ENCODE measurements at regions not wholly inside any gene's neighbourhood (a gene's known extent, or its start where the extent isn't known, plus 50 kb on each side); places are given as distances from the start of the nearest gene placed in this dataset.

GRCh38 chr4:115749404-115749803 is 636.0 kb upstream of the NDST4 start:
- no peak for TF ChIP-seq CTCF (conservative IDR thresholded peaks at IDR 0.05)

GRCh38 chr4:115740806-115741205 is 627.4 kb upstream of the NDST4 start:
- Mint-ChIP-seq H3K4me3 (no peak overlapping the region), H3K4me1 (peaks cover 4% of the 10 kb centered on the region), H3K9me3 (no peaks in the 10 kb centered on the region), H3K27me3 (ENCODE audit: insufficient read depth) (no peaks in the 10 kb centered on the region), H3K27ac (no peak overlapping the region), H3K36me3 (ENCODE audit: low read depth) (no peaks in the 10 kb centered on the region)
- no peak for DNase-seq
- H3K4me3 ChIP-seq (ENCODE audit: low read length) = no peak overlapping the region
- no peaks in the 10 kb centered on the region for H3K4me1 ChIP-seq (ENCODE audit: control insufficient read depth, insufficient read depth, low read length)
- 96% methylated on average over 1 of the region's 1 CpG; no CpG with 5 or more reads in 1 of the 2 experiments for WGBS, 2 experiments (ENCODE audit: insufficient coverage in 1 of 2, insufficient read length in 1 of 2)
- TF ChIP-seq CTCF (conservative IDR thresholded peaks at IDR 0.05) = no peak
- H3K9me3 ChIP-seq (ENCODE audit: control insufficient read depth, low read length) = no peaks in the 10 kb centered on the region
- no peak overlapping the region for H3K9ac ChIP-seq (ENCODE audit: extremely low read depth, low read length, poor library complexity, severe bottlenecking)
- no peak overlapping the region for H3K27ac ChIP-seq (ENCODE audit: low read depth, low read length)
- H3K36me3 ChIP-seq (ENCODE audit: control insufficient read depth, insufficient read depth, low read length) = no peaks in the 10 kb centered on the region
- H3K27me3 ChIP-seq (ENCODE audit: control insufficient read depth, insufficient read depth, low read length, poor library complexity, severe bottlenecking) = no peaks in the 10 kb centered on the region

More at GRCh38 chr4:115749404-115749803, 636.0 kb upstream of the NDST4 start:
- H3K9ac ChIP-seq (ENCODE audit: extremely low read depth, low read length, poor library complexity, severe bottlenecking) = no peak overlapping the region
- Mint-ChIP-seq H3K27me3 (ENCODE audit: insufficient read depth) (no peaks in the 10 kb centered on the region), H3K9me3 (peaks cover 10% of the 10 kb centered on the region), H3K4me3 (no peak overlapping the region), H3K27ac (no peak overlapping the region), H3K4me1 (no peaks in the 10 kb centered on the region), H3K36me3 (ENCODE audit: low read depth) (no peaks in the 10 kb centered on the region)
- no peaks in the 10 kb centered on the region for H3K27me3 ChIP-seq (ENCODE audit: control insufficient read depth, insufficient read depth, low read length, poor library complexity, severe bottlenecking)
- no peaks in the 10 kb centered on the region for H3K36me3 ChIP-seq (ENCODE audit: control insufficient read depth, insufficient read depth, low read length)
- no peak overlapping the region for H3K27ac ChIP-seq (ENCODE audit: low read depth, low read length)
- H3K4me1 ChIP-seq (ENCODE audit: control insufficient read depth, insufficient read depth, low read length) = no peaks in the 10 kb centered on the region
- DNase-seq = no peak
- H3K4me3 ChIP-seq (ENCODE audit: low read length) = no peak overlapping the region
- peaks cover under 1% of the 10 kb centered on the region for H3K9me3 ChIP-seq (ENCODE audit: control insufficient read depth, low read length)

- Histone ChIP-seq H3K4me1 (ENCODE audit: control insufficient read depth, insufficient read depth, low read length) (no peaks in the 10 kb centered on the region), H3K9me3 (ENCODE audit: control insufficient read depth, low read length) (no peaks in the 10 kb centered on the region), H3K27me3 (ENCODE audit: control insufficient read depth, insufficient read depth, low read length, poor library complexity, severe bottlenecking) (no peaks in the 10 kb centered on the region), H3K27ac (ENCODE audit: low read depth, low read length) (no peak overlapping the region), H3K4me3 (ENCODE audit: low read length) (no peak overlapping the region), H3K9ac (ENCODE audit: extremely low read depth, low read length, poor library complexity, severe bottlenecking) (no peak overlapping the region), H3K36me3 (ENCODE audit: control insufficient read depth, insufficient read depth, low read length) (no peaks in the 10 kb centered on the region)
- H3K4me1 Mint-ChIP-seq = no peaks in the 10 kb centered on the region
- TF ChIP-seq CTCF (conservative IDR thresholded peaks at IDR 0.05) = no peak
- WGBS, 2 experiments (ENCODE audit: insufficient coverage in 1 of 2, insufficient read length in 1 of 2) = 95% methylated on average over 2 of the region's 5 CpGs; no CpG with 5 or more reads in 1 of the 2 experiments
- no peak for DNase-seq
- no peaks in the 10 kb centered on the region for H3K9me3 Mint-ChIP-seq
- H3K4me3 Mint-ChIP-seq = no peak overlapping the region
- H3K27me3 Mint-ChIP-seq (ENCODE audit: insufficient read depth) = no peaks in the 10 kb centered on the region
- H3K36me3 Mint-ChIP-seq (ENCODE audit: low read depth) = no peaks in the 10 kb centered on the region
- H3K27ac Mint-ChIP-seq = no peak overlapping the region
These were observed 616.4 kb upstream of the NDST4 start for GRCh38 chr4:115729739-115730266.

Data from endodermal cell (in vitro differentiated cells).